ENCODE measurements at regions not wholly inside any gene's neighbourhood (a gene's known extent, or its start where the extent isn't known, plus 50 kb on each side); places are given as distances from the start of the nearest gene placed in this dataset.
"Not testable (repeated sequence)": the region's sequence is repeated elsewhere in the genome, so short reads cannot be mapped to it uniquely, and the experiment has no call there.

DNA sequence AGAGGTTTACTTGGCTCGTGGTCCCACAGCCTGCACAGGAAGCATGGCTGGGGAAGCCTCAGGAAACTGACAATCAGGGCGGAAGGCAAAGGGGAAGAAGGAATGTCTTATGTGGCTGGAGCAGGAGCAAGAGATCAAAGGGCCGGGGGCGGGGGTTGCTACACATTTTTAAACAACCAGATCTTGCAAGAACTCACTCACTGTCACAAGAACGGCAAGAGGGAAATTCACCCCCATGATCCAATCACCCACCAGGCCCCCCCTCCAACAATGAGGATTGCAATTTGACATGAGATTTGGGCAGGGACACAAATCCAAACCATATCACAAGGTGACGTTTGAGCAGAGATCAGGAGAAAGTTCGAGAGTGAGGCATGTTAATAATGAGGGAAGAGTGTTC, 163.7 kb upstream of the RPH3A start:
- no peak overlapping the region for H3K4me3 ChIP-seq (ENCODE audit: low read length)
- H3K79me2 ChIP-seq (ENCODE audit: control insufficient read depth, low read length) = no peaks in the 10 kb centered on the region
- H3K4me2 ChIP-seq (ENCODE audit: low read length) = no peak overlapping the region
- no peaks in the 10 kb centered on the region for H3K27me3 ChIP-seq (ENCODE audit: control insufficient read depth, low read length)
- H3K27ac ChIP-seq (ENCODE audit: low read depth, low read length) = no peak overlapping the region
- no peaks in the 10 kb centered on the region for H3K4me1 ChIP-seq (ENCODE audit: control insufficient read depth, low read length)
- H4K20me1 ChIP-seq (ENCODE audit: control insufficient read depth, insufficient read depth, low read depth, low read length) = no peaks in the 10 kb centered on the region
- H3F3A ChIP-seq (ENCODE audit: control insufficient read depth, insufficient read depth) = no peaks in the 10 kb centered on the region
- no peaks in the 10 kb centered on the region for H3K9me3 ChIP-seq (ENCODE audit: control insufficient read depth, insufficient read depth, low read length)
- no peaks in the 10 kb centered on the region for H3K9me2 ChIP-seq (replicated peaks; ENCODE audit: control insufficient read depth, low read length)
- no peaks in the 10 kb centered on the region for H3K36me3 ChIP-seq (ENCODE audit: control insufficient read depth, low read length)
- TF ChIP-seq, protein P1, sequence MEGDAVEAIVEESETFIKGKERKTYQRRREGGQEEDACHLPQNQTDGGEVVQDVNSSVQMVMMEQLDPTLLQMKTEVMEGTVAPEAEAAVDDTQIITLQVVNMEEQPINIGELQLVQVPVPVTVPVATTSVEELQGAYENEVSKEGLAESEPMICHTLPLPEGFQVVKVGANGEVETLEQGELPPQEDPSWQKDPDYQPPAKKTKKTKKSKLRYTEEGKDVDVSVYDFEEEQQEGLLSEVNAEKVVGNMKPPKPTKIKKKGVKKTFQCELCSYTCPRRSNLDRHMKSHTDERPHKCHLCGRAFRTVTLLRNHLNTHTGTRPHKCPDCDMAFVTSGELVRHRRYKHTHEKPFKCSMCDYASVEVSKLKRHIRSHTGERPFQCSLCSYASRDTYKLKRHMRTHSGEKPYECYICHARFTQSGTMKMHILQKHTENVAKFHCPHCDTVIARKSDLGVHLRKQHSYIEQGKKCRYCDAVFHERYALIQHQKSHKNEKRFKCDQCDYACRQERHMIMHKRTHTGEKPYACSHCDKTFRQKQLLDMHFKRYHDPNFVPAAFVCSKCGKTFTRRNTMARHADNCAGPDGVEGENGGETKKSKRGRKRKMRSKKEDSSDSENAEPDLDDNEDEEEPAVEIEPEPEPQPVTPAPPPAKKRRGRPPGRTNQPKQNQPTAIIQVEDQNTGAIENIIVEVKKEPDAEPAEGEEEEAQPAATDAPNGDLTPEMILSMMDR (IDR thresholded peaks at IDR 0.05; ENCODE audit: low read depth, low read length, poor library complexity, severe bottlenecking) = no peak

DNA sequence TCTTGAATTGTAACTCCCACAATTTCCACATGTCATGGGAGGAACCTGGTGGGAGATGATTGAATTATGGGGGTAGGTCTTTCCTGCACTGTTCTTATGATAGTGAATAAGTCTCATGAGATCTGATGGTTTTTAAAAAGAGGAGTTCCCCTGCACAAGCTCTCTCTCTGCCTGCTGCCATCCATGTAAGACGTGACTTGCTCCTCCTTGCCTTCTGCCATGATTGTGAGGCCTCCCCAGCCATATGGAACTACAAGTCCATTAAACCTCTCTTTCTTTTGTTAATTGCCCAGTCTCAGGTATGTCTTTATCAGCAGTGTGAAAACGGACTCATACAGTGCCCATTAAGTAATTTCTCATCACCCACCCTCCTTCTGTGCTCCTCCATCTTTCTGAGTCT, 159.6 kb upstream of the RPH3A start:
- H3K4me2 ChIP-seq (ENCODE audit: low read length); H3K27me3 ChIP-seq (ENCODE audit: control insufficient read depth, low read length); H3F3A ChIP-seq (ENCODE audit: control insufficient read depth, insufficient read depth); H3K9me3 ChIP-seq (ENCODE audit: control insufficient read depth, insufficient read depth, low read length); H3K4me3 ChIP-seq (ENCODE audit: low read length); H3K9me2 ChIP-seq (replicated peaks; ENCODE audit: control insufficient read depth, low read length); H3K27ac ChIP-seq (ENCODE audit: low read depth, low read length); H3K36me3 ChIP-seq (ENCODE audit: control insufficient read depth, low read length); H3K79me2 ChIP-seq (ENCODE audit: control insufficient read depth, low read length); H4K20me1 ChIP-seq (ENCODE audit: control insufficient read depth, insufficient read depth, low read depth, low read length); H3K4me1 ChIP-seq (ENCODE audit: control insufficient read depth, low read length): not testable (repeated sequence)

DNA sequence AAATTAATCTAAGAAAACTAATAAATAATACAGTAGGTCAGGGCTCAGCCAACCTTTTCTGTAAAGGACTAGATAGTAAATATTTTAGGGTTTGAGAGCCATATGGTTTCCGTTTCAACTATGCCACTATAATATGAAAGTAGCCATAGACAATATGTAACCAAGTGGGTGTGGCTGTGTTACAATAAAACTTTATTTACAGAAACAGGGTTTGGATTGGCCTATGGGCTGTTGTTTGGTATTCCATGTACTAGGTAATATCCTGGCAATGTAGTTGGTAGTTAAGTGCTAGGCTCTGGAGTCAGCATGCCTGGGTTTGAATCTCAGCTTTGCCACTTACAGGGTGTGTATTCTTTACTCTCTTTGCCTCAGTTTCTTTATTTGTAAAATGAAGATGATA, 156.5 kb upstream of the RPH3A start:
- Histone ChIP-seq H3K4me3 (ENCODE audit: low read length) (no peak overlapping the region), H3F3A (ENCODE audit: control insufficient read depth, insufficient read depth) (no peaks in the 10 kb centered on the region), H3K9me3 (ENCODE audit: control insufficient read depth, insufficient read depth, low read length) (no peaks in the 10 kb centered on the region), H3K36me3 (ENCODE audit: control insufficient read depth, low read length) (no peaks in the 10 kb centered on the region), H3K27ac (ENCODE audit: low read depth, low read length) (no peak overlapping the region), H3K9me2 (replicated peaks; ENCODE audit: control insufficient read depth, low read length) (no peaks in the 10 kb centered on the region), H3K4me1 (ENCODE audit: control insufficient read depth, low read length) (no peaks in the 10 kb centered on the region), H4K20me1 (ENCODE audit: control insufficient read depth, insufficient read depth, low read depth, low read length) (no peaks in the 10 kb centered on the region), H3K79me2 (ENCODE audit: control insufficient read depth, low read length) (no peaks in the 10 kb centered on the region), H3K4me2 (ENCODE audit: low read length) (no peak overlapping the region), H3K27me3 (ENCODE audit: control insufficient read depth, low read length) (peaks cover 3% of the 10 kb centered on the region; the same call in 1 of the 2 replicates)
- TF ChIP-seq, protein P1 (IDR thresholded peaks at IDR 0.05; ENCODE audit: low read depth, low read length, poor library complexity, severe bottlenecking) = no peak
- no peak for TF ChIP-seq EZH2phosphoT487 (IDR thresholded peaks at IDR 0.05; ENCODE audit: borderline replicate concordance, low read length)

DNA sequence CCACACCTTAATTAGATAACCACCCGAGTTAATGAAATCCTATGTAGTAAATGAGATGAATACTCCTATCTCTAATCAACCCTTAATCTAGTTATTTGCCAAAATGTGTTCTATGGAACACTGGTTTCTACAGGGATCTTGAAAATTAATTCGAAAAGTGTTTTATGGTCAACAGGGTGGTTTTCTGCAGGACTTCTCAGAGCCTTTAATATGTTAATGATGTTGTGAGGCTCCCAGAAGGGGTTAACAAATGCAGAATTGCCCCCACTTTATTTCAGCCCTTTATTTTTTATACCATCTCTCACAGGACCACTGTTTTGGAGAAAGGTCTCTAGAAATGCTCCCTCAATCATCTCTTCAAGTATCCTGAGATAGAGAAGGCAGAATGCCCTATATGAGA, 153.1 kb upstream of the RPH3A start:
- H3K4me3 ChIP-seq (ENCODE audit: low read length) = no peak overlapping the region
- no peaks in the 10 kb centered on the region for H3F3A ChIP-seq (ENCODE audit: control insufficient read depth, insufficient read depth)
- H3K4me1 ChIP-seq (ENCODE audit: control insufficient read depth, low read length) = no peaks in the 10 kb centered on the region
- H3K9me3 ChIP-seq (ENCODE audit: control insufficient read depth, insufficient read depth, low read length) = no peaks in the 10 kb centered on the region
- peaks cover 20% of the 10 kb centered on the region for H3K27me3 ChIP-seq (ENCODE audit: control insufficient read depth, low read length)
- H3K36me3 ChIP-seq (ENCODE audit: control insufficient read depth, low read length) = no peaks in the 10 kb centered on the region
- no peaks in the 10 kb centered on the region for H4K20me1 ChIP-seq (ENCODE audit: control insufficient read depth, insufficient read depth, low read depth, low read length)
- H3K9me2 ChIP-seq (replicated peaks; ENCODE audit: control insufficient read depth, low read length) = no peaks in the 10 kb centered on the region
- TF ChIP-seq, protein P1 (IDR thresholded peaks at IDR 0.05; ENCODE audit: low read depth, low read length, poor library complexity, severe bottlenecking) = no peak
- TF ChIP-seq EZH2phosphoT487 (IDR thresholded peaks at IDR 0.05; ENCODE audit: borderline replicate concordance, low read length) = no peak
- no peaks in the 10 kb centered on the region for H3K79me2 ChIP-seq (ENCODE audit: control insufficient read depth, low read length)
- no peak overlapping the region for H3K4me2 ChIP-seq (ENCODE audit: low read length)
- H3K27ac ChIP-seq (ENCODE audit: low read depth, low read length) = no peak overlapping the region

Data from DOHH2 (cell line).